ENCODE measurements at regions not wholly inside any gene's neighbourhood (a gene's known extent, or its start where the extent isn't known, plus 50 kb on each side); places are given as distances from the start of the nearest gene placed in this dataset.

DNA sequence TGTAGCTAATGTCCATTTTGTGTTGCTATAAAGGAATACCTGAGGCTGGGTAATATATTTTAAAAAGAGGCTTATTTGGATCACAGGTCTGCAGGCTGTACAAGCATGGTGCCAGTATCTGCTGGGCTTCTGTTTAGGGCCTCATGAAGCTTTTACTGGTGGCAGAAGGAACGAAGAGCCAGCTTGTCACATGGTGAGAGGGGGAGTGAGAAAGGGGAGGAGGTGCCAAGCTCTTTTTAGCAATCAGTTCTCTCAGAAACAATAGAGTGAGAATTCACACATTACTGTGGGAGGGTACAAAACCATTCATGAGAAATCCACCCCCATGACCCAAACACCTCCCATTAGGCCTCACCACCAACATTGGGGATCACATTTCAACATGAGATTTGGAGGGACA, 340.9 kb downstream of the RASEF start:
- Histone ChIP-seq H3K4me3 (ENCODE audit: low read length) (no peak overlapping the region), H3K9me3 (replicated peaks; ENCODE audit: control insufficient read depth, low read depth, low read length) (no peaks in the 10 kb centered on the region), H3K27me3 (ENCODE audit: control insufficient read depth, insufficient read depth, low read length) (no peaks in the 10 kb centered on the region), H3K4me1 (ENCODE audit: control insufficient read depth, insufficient read depth, low read length) (no peaks in the 10 kb centered on the region), H3K27ac (ENCODE audit: low read length) (no peak overlapping the region), H3K36me3 (ENCODE audit: control insufficient read depth, insufficient read depth, low read length) (no peaks in the 10 kb centered on the region)
- no peak for DNase-seq
- no CpG with 5 or more reads among the region's 1 CpG for WGBS (ENCODE audit: insufficient coverage)

DNA sequence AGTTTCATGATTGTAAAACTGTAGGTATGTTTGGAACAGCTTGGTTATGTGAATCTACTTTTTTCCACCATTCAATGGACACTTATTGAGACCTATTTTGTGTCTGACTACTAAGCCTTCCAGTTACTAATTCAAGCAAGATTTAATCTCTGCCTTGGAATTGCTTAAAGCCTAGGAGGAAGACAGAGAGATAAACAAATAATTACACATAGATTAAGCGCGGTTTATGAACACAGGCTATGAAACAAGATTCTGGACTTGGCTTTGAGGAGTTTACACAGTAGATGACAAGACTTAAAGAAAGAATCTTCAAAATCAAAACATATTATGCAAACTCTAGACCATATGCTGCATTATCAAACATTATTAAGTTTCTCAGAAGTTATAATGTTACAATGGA, 340.4 kb downstream of the RASEF start:
- Histone ChIP-seq H3K36me3 (ENCODE audit: control insufficient read depth, insufficient read depth, low read length) (no peaks in the 10 kb centered on the region), H3K9me3 (replicated peaks; ENCODE audit: control insufficient read depth, low read depth, low read length) (no peaks in the 10 kb centered on the region), H3K4me1 (ENCODE audit: control insufficient read depth, insufficient read depth, low read length) (no peaks in the 10 kb centered on the region), H3K4me3 (ENCODE audit: low read length) (no peak overlapping the region), H3K27me3 (ENCODE audit: control insufficient read depth, insufficient read depth, low read length) (no peaks in the 10 kb centered on the region), H3K27ac (ENCODE audit: low read length) (no peak overlapping the region)
- DNase-seq = no peak
- WGBS (ENCODE audit: insufficient coverage) = no CpG with 5 or more reads among the region's 2 CpGs

DNA sequence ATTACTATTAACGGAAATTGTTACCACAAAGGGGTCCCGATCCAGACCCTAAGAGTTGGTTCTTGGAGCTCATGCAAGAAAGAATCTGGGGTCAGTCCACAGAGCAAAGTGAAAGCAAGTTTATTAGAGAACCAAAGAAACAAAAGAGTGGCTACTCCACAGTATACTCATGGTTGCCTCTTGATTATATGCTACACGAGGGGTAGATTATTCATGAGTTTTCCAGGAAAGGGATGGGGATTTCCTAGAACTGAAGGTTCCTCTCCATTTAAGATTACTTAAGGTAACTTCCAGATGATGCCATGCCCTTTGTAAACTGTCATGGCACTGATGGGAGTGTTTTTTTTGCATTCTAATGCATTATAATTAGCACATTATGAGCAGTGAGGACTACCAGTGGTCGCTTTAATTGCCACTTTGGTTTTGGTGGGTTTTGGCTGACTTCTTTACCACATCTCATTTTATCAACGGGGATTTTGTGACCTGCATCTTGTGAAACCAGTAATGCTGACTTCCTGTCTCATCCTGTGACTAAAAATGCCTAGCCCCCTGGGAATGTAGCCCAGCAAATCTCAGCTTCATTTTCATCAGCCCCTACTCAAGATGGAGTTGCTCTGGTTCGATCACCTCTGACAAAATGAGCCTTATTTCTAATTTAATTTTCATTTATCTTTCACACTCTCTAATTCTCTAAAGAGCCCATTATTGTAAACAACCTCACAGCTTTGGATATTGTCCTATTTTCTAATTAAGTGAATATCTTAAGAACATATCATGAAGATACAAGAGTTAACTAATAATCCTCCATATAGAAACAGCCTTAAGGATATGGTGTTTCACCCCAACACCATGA, 336.3 kb downstream of the RASEF start:
- no peaks in the 10 kb centered on the region for H3K9me3 ChIP-seq (replicated peaks; ENCODE audit: control insufficient read depth, low read depth, low read length)
- no peak for DNase-seq
- no peaks in the 10 kb centered on the region for H3K36me3 ChIP-seq (ENCODE audit: control insufficient read depth, insufficient read depth, low read length)
- H3K27ac ChIP-seq (ENCODE audit: low read length) = no peak overlapping the region
- no peaks in the 10 kb centered on the region for H3K4me1 ChIP-seq (ENCODE audit: control insufficient read depth, insufficient read depth, low read length)
- no peak overlapping the region for H3K4me3 ChIP-seq (ENCODE audit: low read length)
- 79% methylated on average over 4 of the region's 6 CpGs for WGBS (ENCODE audit: insufficient coverage)
- no peaks in the 10 kb centered on the region for H3K27me3 ChIP-seq (ENCODE audit: control insufficient read depth, insufficient read depth, low read length)

DNA sequence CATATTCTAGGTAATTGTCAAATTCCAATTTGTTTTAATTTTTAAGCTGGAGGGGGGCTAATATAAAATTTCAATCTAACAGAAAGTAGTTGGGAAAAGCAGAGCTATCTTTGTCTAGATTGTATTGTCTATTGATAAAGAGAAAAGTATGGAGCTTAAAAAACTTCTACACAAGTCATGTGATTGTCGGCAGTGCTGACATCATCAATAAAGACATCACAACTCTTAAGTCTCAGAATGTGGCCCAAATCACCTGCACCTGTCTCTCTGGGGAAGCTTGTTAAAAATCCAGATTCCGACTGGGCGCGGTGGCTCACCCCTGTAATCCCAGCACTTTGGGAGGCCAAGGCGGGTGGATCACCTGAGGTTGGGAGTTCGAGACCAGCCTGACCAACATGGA, 333.8 kb downstream of the RASEF start:
- DNase-seq = no peak
- H3K27me3 ChIP-seq (ENCODE audit: control insufficient read depth, insufficient read depth, low read length) = no peaks in the 10 kb centered on the region
- no peak overlapping the region for H3K27ac ChIP-seq (ENCODE audit: low read length)
- H3K4me1 ChIP-seq (ENCODE audit: control insufficient read depth, insufficient read depth, low read length) = peaks cover 6% of the 10 kb centered on the region
- WGBS (ENCODE audit: insufficient coverage) = no CpG with 5 or more reads among the region's 6 CpGs
- no peak overlapping the region for H3K4me3 ChIP-seq (ENCODE audit: low read length)
- no peaks in the 10 kb centered on the region for H3K36me3 ChIP-seq (ENCODE audit: control insufficient read depth, insufficient read depth, low read length)
- no peaks in the 10 kb centered on the region for H3K9me3 ChIP-seq (replicated peaks; ENCODE audit: control insufficient read depth, low read depth, low read length)

DNA sequence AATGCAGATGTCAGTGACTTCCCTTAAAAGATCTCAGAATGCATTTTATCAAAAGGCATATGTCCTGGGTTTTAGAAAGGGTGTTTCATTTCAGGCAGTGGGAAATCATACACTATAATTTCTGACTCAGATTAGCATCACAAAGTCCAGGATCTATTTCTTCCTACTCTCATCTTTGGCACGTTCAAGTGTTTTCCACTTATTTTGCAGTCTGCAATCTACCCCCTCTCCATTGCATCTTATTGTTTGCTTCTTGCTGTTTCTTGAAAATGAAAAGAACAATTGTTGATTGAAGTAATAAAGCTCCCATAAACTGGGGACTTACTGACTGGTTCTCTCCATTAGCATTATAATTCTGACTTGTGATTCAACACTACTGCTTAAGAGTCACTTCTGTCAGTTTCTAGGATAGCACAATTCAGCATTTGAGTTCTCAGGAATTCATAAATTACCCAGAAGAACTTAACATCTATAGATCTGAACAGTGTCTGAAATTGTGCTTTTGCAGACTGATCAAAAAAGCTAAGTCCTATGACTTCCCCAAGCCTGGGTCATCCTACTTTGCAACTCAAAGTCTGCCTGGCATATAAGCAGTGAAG, 332.9 kb downstream of the RASEF start:
- no peaks in the 10 kb centered on the region for H3K9me3 ChIP-seq (replicated peaks; ENCODE audit: control insufficient read depth, low read depth, low read length)
- H3K36me3 ChIP-seq (ENCODE audit: control insufficient read depth, insufficient read depth, low read length) = no peaks in the 10 kb centered on the region
- no CpG with 5 or more reads among the region's 1 CpG for WGBS (ENCODE audit: insufficient coverage)
- H3K27me3 ChIP-seq (ENCODE audit: control insufficient read depth, insufficient read depth, low read length) = no peaks in the 10 kb centered on the region
- no peak overlapping the region for H3K27ac ChIP-seq (ENCODE audit: low read length)
- no peak overlapping the region for H3K4me3 ChIP-seq (ENCODE audit: low read length)
- H3K4me1 ChIP-seq (ENCODE audit: control insufficient read depth, insufficient read depth, low read length) = peaks cover 6% of the 10 kb centered on the region
- DNase-seq = no peak

DNA sequence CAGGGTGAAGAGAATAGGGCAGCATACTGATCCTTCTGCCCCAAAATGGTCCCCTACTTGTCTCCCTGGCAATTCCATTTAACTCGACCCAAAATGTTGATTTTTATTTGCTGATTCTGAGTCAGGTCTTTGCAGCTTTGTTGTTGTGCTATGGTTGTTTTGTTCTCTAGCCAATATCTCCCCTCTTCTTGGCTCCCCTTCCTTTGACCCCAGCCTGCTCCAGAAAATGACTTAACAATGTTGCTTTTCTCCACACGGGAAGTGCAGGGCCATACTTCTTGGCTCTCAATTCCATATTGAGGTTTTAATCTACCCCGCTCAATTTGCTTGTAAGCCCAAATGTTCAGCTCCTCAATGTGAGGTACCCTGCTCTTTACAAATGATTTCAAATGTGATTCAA, 330.0 kb downstream of the RASEF start:
- Histone ChIP-seq H3K4me3 (ENCODE audit: low read length) (no peak overlapping the region), H3K4me1 (ENCODE audit: control insufficient read depth, insufficient read depth, low read length) (peaks cover 6% of the 10 kb centered on the region), H3K27ac (ENCODE audit: low read length) (no peak overlapping the region), H3K27me3 (ENCODE audit: control insufficient read depth, insufficient read depth, low read length) (no peaks in the 10 kb centered on the region), H3K36me3 (ENCODE audit: control insufficient read depth, insufficient read depth, low read length) (no peaks in the 10 kb centered on the region), H3K9me3 (replicated peaks; ENCODE audit: control insufficient read depth, low read depth, low read length) (no peaks in the 10 kb centered on the region)
- WGBS (ENCODE audit: insufficient coverage) = 0% methylated on average over 1 of the region's 3 CpGs
- peak; percentile 85 for DNase-seq

DNA sequence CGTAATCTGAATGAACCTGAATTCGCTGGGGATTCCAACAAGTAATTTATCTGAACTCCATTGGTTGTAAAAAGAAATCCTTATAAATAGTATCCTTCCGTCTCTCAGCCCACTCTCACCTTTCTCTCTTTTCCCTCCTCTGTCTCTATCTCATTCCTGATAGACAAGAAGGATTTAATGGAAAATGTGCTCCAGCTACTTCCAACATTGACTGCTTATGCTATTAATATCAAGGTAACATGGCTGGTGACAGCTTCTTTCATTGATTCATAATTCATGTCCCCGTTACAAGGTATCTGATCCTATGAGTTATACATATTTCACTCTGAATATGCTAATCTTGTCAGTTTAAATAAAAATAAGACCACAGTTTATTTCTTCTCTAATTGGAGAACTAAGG, 326.8 kb downstream of the RASEF start:
- DNase-seq = no peak
- Histone ChIP-seq H3K27ac (ENCODE audit: low read length) (no peak overlapping the region), H3K9me3 (replicated peaks; ENCODE audit: control insufficient read depth, low read depth, low read length) (no peaks in the 10 kb centered on the region), H3K36me3 (ENCODE audit: control insufficient read depth, insufficient read depth, low read length) (no peaks in the 10 kb centered on the region), H3K27me3 (ENCODE audit: control insufficient read depth, insufficient read depth, low read length) (no peaks in the 10 kb centered on the region), H3K4me1 (ENCODE audit: control insufficient read depth, insufficient read depth, low read length) (peaks cover 6% of the 10 kb centered on the region), H3K4me3 (ENCODE audit: low read length) (no peak overlapping the region)
- WGBS (ENCODE audit: insufficient coverage) = no CpG with 5 or more reads among the region's 4 CpGs

DNA sequence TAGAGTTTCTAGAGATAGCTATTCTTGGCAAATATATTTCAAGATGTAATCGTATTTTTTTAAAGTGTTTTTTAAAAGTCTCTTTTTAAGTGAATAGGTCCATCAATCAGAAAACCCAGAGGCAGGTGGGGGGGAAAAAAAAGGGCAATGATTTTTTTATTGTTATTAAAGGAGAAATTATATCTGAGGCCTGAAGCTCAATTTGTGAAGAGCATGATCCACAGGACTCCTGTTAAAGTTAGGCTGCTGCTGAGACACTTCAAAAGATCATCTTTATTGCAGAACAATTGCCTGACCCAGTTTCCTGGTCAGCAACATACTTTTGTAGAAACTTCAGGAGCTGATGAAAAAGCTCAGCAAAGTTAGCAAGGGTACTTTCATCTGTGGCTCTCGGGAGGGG, 326.2 kb downstream of the RASEF start:
- Histone ChIP-seq H3K27ac (ENCODE audit: low read length) (no peak overlapping the region), H3K27me3 (ENCODE audit: control insufficient read depth, insufficient read depth, low read length) (no peaks in the 10 kb centered on the region), H3K9me3 (replicated peaks; ENCODE audit: control insufficient read depth, low read depth, low read length) (no peaks in the 10 kb centered on the region), H3K36me3 (ENCODE audit: control insufficient read depth, insufficient read depth, low read length) (no peaks in the 10 kb centered on the region), H3K4me3 (ENCODE audit: low read length) (no peak overlapping the region), H3K4me1 (ENCODE audit: control insufficient read depth, insufficient read depth, low read length) (peaks cover 6% of the 10 kb centered on the region)
- no CpG with 5 or more reads among the region's 2 CpGs for WGBS (ENCODE audit: insufficient coverage)
- no peak for DNase-seq

DNA sequence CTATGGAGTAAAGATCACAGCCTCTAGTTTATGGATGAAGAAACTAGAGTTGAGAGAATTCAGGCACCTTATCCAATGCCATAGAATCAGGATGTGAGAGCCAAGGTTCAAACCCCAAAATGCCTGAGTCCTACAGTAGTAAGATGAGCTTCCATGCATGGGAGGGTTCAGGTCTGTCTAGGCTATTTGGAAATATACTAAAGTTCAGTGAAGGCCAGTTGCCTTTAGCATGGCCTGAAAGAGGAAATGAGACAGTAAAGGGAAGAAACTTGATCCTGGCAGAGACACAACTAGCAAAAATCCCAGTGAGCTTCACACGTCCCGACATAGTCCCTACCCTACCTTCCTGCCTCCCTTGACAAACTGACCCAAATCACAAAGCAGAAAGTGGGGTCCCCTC, 317.0 kb downstream of the RASEF start:
- H3K4me3 ChIP-seq (ENCODE audit: low read length) = no peak overlapping the region
- H3K27me3 ChIP-seq (ENCODE audit: control insufficient read depth, insufficient read depth, low read length) = no peaks in the 10 kb centered on the region
- H3K9me3 ChIP-seq (replicated peaks; ENCODE audit: control insufficient read depth, low read depth, low read length) = no peaks in the 10 kb centered on the region
- H3K36me3 ChIP-seq (ENCODE audit: control insufficient read depth, insufficient read depth, low read length) = no peaks in the 10 kb centered on the region
- no peaks in the 10 kb centered on the region for H3K4me1 ChIP-seq (ENCODE audit: control insufficient read depth, insufficient read depth, low read length)
- DNase-seq = no peak
- no peak overlapping the region for H3K27ac ChIP-seq (ENCODE audit: low read length)
- 70% methylated on average over 2 of the region's 2 CpGs for WGBS (ENCODE audit: insufficient coverage)

DNA sequence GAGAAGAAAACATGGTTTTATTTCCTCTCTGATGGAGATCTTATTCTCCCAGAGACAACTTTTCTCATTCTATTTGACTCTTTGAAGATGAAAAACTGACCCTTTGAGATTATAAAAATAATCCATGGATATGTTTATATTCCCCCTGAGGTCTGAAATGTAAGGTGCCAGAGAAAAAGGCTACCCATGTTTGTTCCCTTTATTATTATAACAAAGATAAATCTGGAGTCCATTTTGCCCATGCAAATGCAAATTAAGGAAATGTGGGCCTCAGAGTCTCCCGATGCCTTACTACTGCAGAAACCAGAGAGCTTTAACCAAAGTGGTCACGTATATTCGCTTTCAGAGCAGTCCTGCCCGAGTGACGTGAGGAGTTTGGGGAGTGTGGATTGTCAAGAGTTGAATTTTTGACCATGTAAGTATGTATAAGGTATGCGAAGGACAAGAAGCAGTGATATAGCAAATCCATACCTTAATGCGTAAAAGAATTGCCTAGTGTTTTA, 312.5 kb downstream of the RASEF start:
- Histone ChIP-seq H3K27me3 (ENCODE audit: control insufficient read depth, insufficient read depth, low read length) (no peaks in the 10 kb centered on the region), H3K27ac (ENCODE audit: low read length) (no peak overlapping the region), H3K36me3 (ENCODE audit: control insufficient read depth, insufficient read depth, low read length) (no peaks in the 10 kb centered on the region), H3K4me1 (ENCODE audit: control insufficient read depth, insufficient read depth, low read length) (no peaks in the 10 kb centered on the region), H3K4me3 (ENCODE audit: low read length) (no peak overlapping the region), H3K9me3 (replicated peaks; ENCODE audit: control insufficient read depth, low read depth, low read length) (no peaks in the 10 kb centered on the region)
- 56% methylated on average over 3 of the region's 7 CpGs for WGBS (ENCODE audit: insufficient coverage)
- no peak for DNase-seq

Data from muscle of leg (tissue), 3 donors.